ENCODE measurements at regions not wholly inside any gene's neighbourhood (a gene's known extent, or its start where the extent isn't known, plus 50 kb on each side); places are given as distances from the start of the nearest gene placed in this dataset.
A peak's percentile ranks its signal among the peaks of the same experiment; 100 is the strongest.

GRCh38 chr7:19589446-19589845, 119.4 kb downstream of the POLR1F start:
- dilution Hi-C loops (cut with MboI; ENCODE audit: extremely low pct_ligation_motif_present, low sequenced_read_pairs), result no loop called here
- Histone ChIP-seq H3K4me3 (ENCODE audit: control insufficient read depth in 2 of 3, extremely low read depth in 1 of 3, insufficient read depth in 2 of 3, low read depth in 1 of 3, low read length in 3 of 3) (no peak overlapping the region), H3K4me2 (ENCODE audit: control insufficient read depth, extremely low read depth, insufficient read depth, low read depth, low read length) (no peak overlapping the region), H3K36me3 (ENCODE audit: control insufficient read depth in 2 of 2, extremely low read depth in 1 of 2, insufficient read depth in 2 of 2, low read length in 2 of 2) (no peaks in the 10 kb centered on the region), H4K20me1 (ENCODE audit: control insufficient read depth, extremely low read depth, insufficient read depth, low read length) (no peaks in the 10 kb centered on the region), H3K9me3 (ENCODE audit: control insufficient read depth, low read depth, low read length) (no peaks in the 10 kb centered on the region), H3K9me1 (ENCODE audit: control insufficient read depth, extremely low read depth, insufficient read depth, low read length) (no peaks in the 10 kb centered on the region), H3K4me1 (ENCODE audit: control insufficient read depth, extremely low read depth, insufficient read depth, low read length) (no peaks in the 10 kb centered on the region), H2AFZ (ENCODE audit: control insufficient read depth, low read length) (no peak overlapping the region), H3K9ac (ENCODE audit: control insufficient read depth, extremely low read depth, insufficient read depth, low read length) (no peak overlapping the region), H3K27ac (ENCODE audit: control insufficient read depth, insufficient read depth, low read length) (no peak overlapping the region), H3K79me2 (ENCODE audit: control insufficient read depth, insufficient read depth, low read length) (no peaks in the 10 kb centered on the region), H3K27me3 (ENCODE audit: control insufficient read depth, extremely low read depth, insufficient read depth, low read length) (no peaks in the 10 kb centered on the region)
- TF ChIP-seq, protein P1, sequence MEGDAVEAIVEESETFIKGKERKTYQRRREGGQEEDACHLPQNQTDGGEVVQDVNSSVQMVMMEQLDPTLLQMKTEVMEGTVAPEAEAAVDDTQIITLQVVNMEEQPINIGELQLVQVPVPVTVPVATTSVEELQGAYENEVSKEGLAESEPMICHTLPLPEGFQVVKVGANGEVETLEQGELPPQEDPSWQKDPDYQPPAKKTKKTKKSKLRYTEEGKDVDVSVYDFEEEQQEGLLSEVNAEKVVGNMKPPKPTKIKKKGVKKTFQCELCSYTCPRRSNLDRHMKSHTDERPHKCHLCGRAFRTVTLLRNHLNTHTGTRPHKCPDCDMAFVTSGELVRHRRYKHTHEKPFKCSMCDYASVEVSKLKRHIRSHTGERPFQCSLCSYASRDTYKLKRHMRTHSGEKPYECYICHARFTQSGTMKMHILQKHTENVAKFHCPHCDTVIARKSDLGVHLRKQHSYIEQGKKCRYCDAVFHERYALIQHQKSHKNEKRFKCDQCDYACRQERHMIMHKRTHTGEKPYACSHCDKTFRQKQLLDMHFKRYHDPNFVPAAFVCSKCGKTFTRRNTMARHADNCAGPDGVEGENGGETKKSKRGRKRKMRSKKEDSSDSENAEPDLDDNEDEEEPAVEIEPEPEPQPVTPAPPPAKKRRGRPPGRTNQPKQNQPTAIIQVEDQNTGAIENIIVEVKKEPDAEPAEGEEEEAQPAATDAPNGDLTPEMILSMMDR (optimal IDR thresholded peaks at IDR 0.05 in 1 of 3, IDR thresholded peaks at IDR 0.05 in 1 of 3, conservative IDR thresholded peaks at IDR 0.05 in 1 of 3; ENCODE audit: extremely low read depth in 1 of 3, insufficient read depth in 2 of 3, low read length in 3 of 3), result no peak
- no peak for TF ChIP-seq EZH2 (IDR thresholded peaks at IDR 0.05; ENCODE audit: low read length)
- DNase-seq (ENCODE audit: low read depth, low spot score) (no peak), FAIRE-seq (no peak)

DNA sequence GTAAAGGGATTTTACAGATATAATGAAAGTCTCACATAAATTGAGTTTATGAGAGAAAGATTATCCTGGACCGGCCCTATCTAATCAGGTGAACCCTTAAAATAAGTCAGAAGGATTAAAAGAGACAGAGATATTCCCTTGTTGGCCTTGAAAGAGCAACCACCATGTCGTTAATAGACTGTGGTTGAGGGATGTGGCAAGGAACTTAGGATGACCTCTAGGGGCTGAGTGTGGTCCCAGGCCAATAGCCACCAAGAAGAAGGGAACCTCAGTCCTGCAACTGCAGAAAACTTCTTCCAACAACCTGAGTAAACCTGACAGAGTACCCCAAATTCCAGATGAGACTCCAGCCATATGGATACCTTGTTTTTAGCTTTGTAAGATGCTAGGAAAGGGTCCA, 121.5 kb downstream of the POLR1F start:
- TF ChIP-seq, protein P1 (optimal IDR thresholded peaks at IDR 0.05 in 1 of 3, IDR thresholded peaks at IDR 0.05 in 1 of 3, conservative IDR thresholded peaks at IDR 0.05 in 1 of 3; ENCODE audit: extremely low read depth in 1 of 3, insufficient read depth in 2 of 3, low read length in 3 of 3), result peak in 1 of 3 experiments; percentile 45
- TF ChIP-seq EZH2 (IDR thresholded peaks at IDR 0.05; ENCODE audit: low read length), result no peak
- FAIRE-seq, result no peak

More for the DNA sequence above, 121.5 kb downstream of the POLR1F start:
- H3K36me3 ChIP-seq (ENCODE audit: control insufficient read depth in 2 of 2, extremely low read depth in 1 of 2, insufficient read depth in 2 of 2, low read length in 2 of 2), result no peaks in the 10 kb centered on the region
- H4K20me1 ChIP-seq (ENCODE audit: control insufficient read depth, extremely low read depth, insufficient read depth, low read length), result no peaks in the 10 kb centered on the region
- H3K27me3 ChIP-seq (ENCODE audit: control insufficient read depth, extremely low read depth, insufficient read depth, low read length), result no peaks in the 10 kb centered on the region
- H3K79me2 ChIP-seq (ENCODE audit: control insufficient read depth, insufficient read depth, low read length), result no peaks in the 10 kb centered on the region
- H3K4me1 ChIP-seq (ENCODE audit: control insufficient read depth, extremely low read depth, insufficient read depth, low read length), result no peaks in the 10 kb centered on the region
- no peak overlapping the region for H3K4me3 ChIP-seq (ENCODE audit: control insufficient read depth in 2 of 3, extremely low read depth in 1 of 3, insufficient read depth in 2 of 3, low read depth in 1 of 3, low read length in 3 of 3)
- no peak overlapping the region for H3K27ac ChIP-seq (ENCODE audit: control insufficient read depth, insufficient read depth, low read length)
- H2AFZ ChIP-seq (ENCODE audit: control insufficient read depth, low read length), result no peak overlapping the region
- dilution Hi-C loops (cut with MboI; ENCODE audit: extremely low pct_ligation_motif_present, low sequenced_read_pairs), result no loop called here
- no peak for DNase-seq (ENCODE audit: low read depth, low spot score)
- H3K9me3 ChIP-seq (ENCODE audit: control insufficient read depth, low read depth, low read length), result no peaks in the 10 kb centered on the region
- H3K4me2 ChIP-seq (ENCODE audit: control insufficient read depth, extremely low read depth, insufficient read depth, low read depth, low read length), result no peak overlapping the region
- H3K9me1 ChIP-seq (ENCODE audit: control insufficient read depth, extremely low read depth, insufficient read depth, low read length), result no peaks in the 10 kb centered on the region
- H3K9ac ChIP-seq (ENCODE audit: control insufficient read depth, extremely low read depth, insufficient read depth, low read length), result no peak overlapping the region
